ENCODE measurements at regions not wholly inside any gene's neighbourhood (a gene's known extent, or its start where the extent isn't known, plus 50 kb on each side); places are given as distances from the start of the nearest gene placed in this dataset.

GRCh38 chr10:125289461-125289860, 129.1 kb upstream of the CTBP2 start:
- H3K36me3 Mint-ChIP-seq (ENCODE audit: low read depth, unreplicated experiment), result no peaks in the 10 kb centered on the region
- no peak overlapping the region for H3K27ac Mint-ChIP-seq (ENCODE audit: unreplicated experiment)
- H3K27me3 Mint-ChIP-seq (ENCODE audit: unreplicated experiment), result peaks cover 3% of the 10 kb centered on the region
- TF ChIP-seq CTCF (IDR thresholded peaks at IDR 0.05; ENCODE audit: unreplicated experiment), result no peak
- H3K9me3 Mint-ChIP-seq (ENCODE audit: unreplicated experiment), result no peaks in the 10 kb centered on the region
- DNase-seq (ENCODE audit: low spot score), result no peak
- no peak overlapping the region for H3K4me3 Mint-ChIP-seq (ENCODE audit: unreplicated experiment)
- peaks cover 1% of the 10 kb centered on the region for H3K4me1 Mint-ChIP-seq (ENCODE audit: unreplicated experiment)

GRCh38 chr10:125284875-125285597, 124.7 kb upstream of the CTBP2 start:
- no peak for DNase-seq (ENCODE audit: low spot score)
- H3K4me1 Mint-ChIP-seq (ENCODE audit: unreplicated experiment), result peaks cover 17% of the 10 kb centered on the region
- H3K36me3 Mint-ChIP-seq (ENCODE audit: low read depth, unreplicated experiment), result no peaks in the 10 kb centered on the region

GRCh38 chr10:125283836-125284614, 123.7 kb upstream of the CTBP2 start:
- no peak for TF ChIP-seq CTCF (IDR thresholded peaks at IDR 0.05; ENCODE audit: unreplicated experiment)
- Mint-ChIP-seq H3K36me3 (ENCODE audit: low read depth, unreplicated experiment) (no peaks in the 10 kb centered on the region), H3K27ac (ENCODE audit: unreplicated experiment) (no peak overlapping the region), H3K27me3 (ENCODE audit: unreplicated experiment) (peaks cover 3% of the 10 kb centered on the region), H3K9me3 (ENCODE audit: unreplicated experiment) (no peaks in the 10 kb centered on the region), H3K4me3 (ENCODE audit: unreplicated experiment) (no peak overlapping the region), H3K4me1 (ENCODE audit: unreplicated experiment) (peaks cover 17% of the 10 kb centered on the region)
- DNase-seq (ENCODE audit: low spot score), result no peak

More at GRCh38 chr10:125284875-125285597, 124.7 kb upstream of the CTBP2 start:
- Mint-ChIP-seq H3K9me3 (ENCODE audit: unreplicated experiment) (no peaks in the 10 kb centered on the region), H3K27ac (ENCODE audit: unreplicated experiment) (no peak overlapping the region), H3K4me3 (ENCODE audit: unreplicated experiment) (no peak overlapping the region), H3K27me3 (ENCODE audit: unreplicated experiment) (peaks cover 3% of the 10 kb centered on the region)
- TF ChIP-seq CTCF (IDR thresholded peaks at IDR 0.05; ENCODE audit: unreplicated experiment), result no peak

- Mint-ChIP-seq H3K4me3 (ENCODE audit: unreplicated experiment) (no peak overlapping the region), H3K36me3 (ENCODE audit: low read depth, unreplicated experiment) (no peaks in the 10 kb centered on the region), H3K27me3 (ENCODE audit: unreplicated experiment) (peaks cover 3% of the 10 kb centered on the region), H3K27ac (ENCODE audit: unreplicated experiment) (no peak overlapping the region), H3K9me3 (ENCODE audit: unreplicated experiment) (no peaks in the 10 kb centered on the region), H3K4me1 (ENCODE audit: unreplicated experiment) (peaks cover 17% of the 10 kb centered on the region)
- DNase-seq (ENCODE audit: low spot score), result no peak
- TF ChIP-seq CTCF (IDR thresholded peaks at IDR 0.05; ENCODE audit: unreplicated experiment), result no peak
Measured at GRCh38 chr10:125283191-125283835, 123.0 kb upstream of the CTBP2 start.

Measured in endothelial cell (in vitro differentiated cells).